Lower leg skin (tissue), 3 donors: ENCODE measurements at regions not wholly inside any gene's neighbourhood (a gene's known extent, or its start where the extent isn't known, plus 50 kb on each side); places are given as distances from the start of the nearest gene placed in this dataset.

Experiments used
- CTCF ChIP-seq, 3 donors: fragments of 450-650 bp; IDR thresholded peaks; one replicate each; pipeline ENCODE4 v1.5.1; 2016; ENCODE audit warnings: antibody characterized with exemption in 3 of 3, mild to moderate bottlenecking in 3 of 3, moderate library complexity in 2 of 3
- POLR2A ChIP-seq, 2 donors: fragments of 450-650 bp; IDR thresholded peaks; one replicate each; pipeline ENCODE4 v1.6.1; 2016 to 2017; ENCODE audit warnings: antibody characterized with exemption in 2 of 2, mild to moderate bottlenecking in 1 of 2, moderate library complexity in 1 of 2

DNA sequence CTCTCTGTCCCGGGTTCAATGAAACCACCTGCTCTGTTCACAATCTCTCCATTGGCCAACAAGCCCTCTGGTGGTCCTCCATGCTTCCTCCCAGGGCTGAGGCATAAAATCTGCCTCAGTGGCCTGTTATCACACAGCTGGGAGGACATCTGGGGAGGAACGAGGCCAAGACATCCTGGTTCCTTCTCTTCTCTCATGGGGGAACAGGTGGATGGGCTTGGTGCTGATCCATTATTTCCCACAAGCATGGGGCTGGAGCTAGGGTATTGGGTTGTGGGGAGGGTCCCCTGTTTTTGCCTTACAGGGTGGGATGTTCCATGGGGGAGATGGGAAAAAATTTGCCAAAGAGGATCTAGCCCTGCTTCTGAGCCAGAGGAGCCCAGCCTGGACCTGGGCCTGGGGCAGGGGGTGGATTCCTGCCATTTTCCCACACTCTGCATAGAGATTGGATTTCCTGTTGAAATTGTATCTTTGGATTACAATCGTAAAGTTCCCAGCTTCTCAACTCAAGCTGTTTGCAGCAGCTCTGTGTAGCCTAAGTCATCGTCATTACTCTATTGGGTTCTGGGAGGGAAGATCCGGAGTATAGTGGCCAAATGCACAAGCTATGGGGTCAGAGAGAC is 124.7 kb downstream of the NAV1 start:
- TF ChIP-seq CTCF (IDR thresholded peaks at IDR 0.05) = no peak
- TF ChIP-seq POLR2A (IDR thresholded peaks at IDR 0.05) = no peak
